ENCODE measurements at regions not wholly inside any gene's neighbourhood (a gene's known extent, or its start where the extent isn't known, plus 50 kb on each side); places are given as distances from the start of the nearest gene placed in this dataset.

DNA sequence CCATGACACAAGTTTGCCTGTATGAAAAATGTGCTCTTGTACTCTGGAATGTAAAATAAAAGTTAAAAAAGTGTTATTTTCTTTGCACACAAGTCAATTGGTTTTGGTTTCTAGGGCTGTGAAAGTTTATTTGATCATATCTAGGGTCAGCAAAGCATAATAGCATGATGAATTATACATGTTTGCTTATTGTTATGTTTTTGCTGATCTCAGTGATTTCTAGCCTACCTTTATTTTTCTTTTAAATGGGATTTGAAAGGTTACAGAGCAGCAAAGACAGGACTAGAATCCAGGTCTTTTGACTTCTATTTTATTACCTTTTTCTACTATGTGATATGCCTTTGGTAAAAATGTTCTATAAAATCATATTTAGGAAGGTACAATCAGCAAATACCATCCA is 481.0 kb downstream of the PRR32 start:
- TF ChIP-seq EP300 (conservative IDR thresholded peaks at IDR 0.05; ENCODE audit: poor library complexity, severe bottlenecking) (no peak), TAF1 (IDR thresholded peaks at IDR 0.05; ENCODE audit: low read depth) (no peak), RAD21 (conservative IDR thresholded peaks at IDR 0.05) (no peak), POLR2AphosphoS5 (IDR thresholded peaks at IDR 0.05) (no peak), REST (IDR thresholded peaks at IDR 0.05; ENCODE audit: borderline replicate concordance) (no peak), SMC3 (conservative IDR thresholded peaks at IDR 0.05; ENCODE audit: poor library complexity) (no peak), EZH2 (IDR thresholded peaks at IDR 0.05; ENCODE audit: borderline replicate concordance, insufficient read depth, low read length, poor library complexity, severe bottlenecking) (no peak), MXI1 (conservative IDR thresholded peaks at IDR 0.05; ENCODE audit: poor library complexity, severe bottlenecking) (no peak)
- TF ChIP-seq, protein P1, sequence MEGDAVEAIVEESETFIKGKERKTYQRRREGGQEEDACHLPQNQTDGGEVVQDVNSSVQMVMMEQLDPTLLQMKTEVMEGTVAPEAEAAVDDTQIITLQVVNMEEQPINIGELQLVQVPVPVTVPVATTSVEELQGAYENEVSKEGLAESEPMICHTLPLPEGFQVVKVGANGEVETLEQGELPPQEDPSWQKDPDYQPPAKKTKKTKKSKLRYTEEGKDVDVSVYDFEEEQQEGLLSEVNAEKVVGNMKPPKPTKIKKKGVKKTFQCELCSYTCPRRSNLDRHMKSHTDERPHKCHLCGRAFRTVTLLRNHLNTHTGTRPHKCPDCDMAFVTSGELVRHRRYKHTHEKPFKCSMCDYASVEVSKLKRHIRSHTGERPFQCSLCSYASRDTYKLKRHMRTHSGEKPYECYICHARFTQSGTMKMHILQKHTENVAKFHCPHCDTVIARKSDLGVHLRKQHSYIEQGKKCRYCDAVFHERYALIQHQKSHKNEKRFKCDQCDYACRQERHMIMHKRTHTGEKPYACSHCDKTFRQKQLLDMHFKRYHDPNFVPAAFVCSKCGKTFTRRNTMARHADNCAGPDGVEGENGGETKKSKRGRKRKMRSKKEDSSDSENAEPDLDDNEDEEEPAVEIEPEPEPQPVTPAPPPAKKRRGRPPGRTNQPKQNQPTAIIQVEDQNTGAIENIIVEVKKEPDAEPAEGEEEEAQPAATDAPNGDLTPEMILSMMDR (IDR thresholded peaks at IDR 0.05; ENCODE audit: poor library complexity, severe bottlenecking), result no peak
- Histone ChIP-seq H3K9me3 (ENCODE audit: low read length) (no peaks in the 10 kb centered on the region), H3K9me2 (ENCODE audit: insufficient read depth, low read length) (no peaks in the 10 kb centered on the region), H3K27ac (ENCODE audit: low read length) (no peak overlapping the region), H3F3A (ENCODE audit: insufficient read depth, low read length, poor library complexity, severe bottlenecking) (no peaks in the 10 kb centered on the region), H3K36me3 (ENCODE audit: insufficient read depth, low read length) (no peaks in the 10 kb centered on the region), H3K27me3 (ENCODE audit: insufficient read depth, low read depth, low read length) (no peaks in the 10 kb centered on the region), H3K9ac (ENCODE audit: low read length) (no peak overlapping the region), H2AFZ (ENCODE audit: low read depth, low read length) (no peak overlapping the region), H3K4me2 (ENCODE audit: low read length) (no peak overlapping the region), H3K4me3 (ENCODE audit: low read length) (no peak overlapping the region), H4K20me1 (ENCODE audit: insufficient read depth) (no peaks in the 10 kb centered on the region), H3K79me2 (replicated peaks; ENCODE audit: insufficient read depth, low read length) (no peaks in the 10 kb centered on the region)

DNA sequence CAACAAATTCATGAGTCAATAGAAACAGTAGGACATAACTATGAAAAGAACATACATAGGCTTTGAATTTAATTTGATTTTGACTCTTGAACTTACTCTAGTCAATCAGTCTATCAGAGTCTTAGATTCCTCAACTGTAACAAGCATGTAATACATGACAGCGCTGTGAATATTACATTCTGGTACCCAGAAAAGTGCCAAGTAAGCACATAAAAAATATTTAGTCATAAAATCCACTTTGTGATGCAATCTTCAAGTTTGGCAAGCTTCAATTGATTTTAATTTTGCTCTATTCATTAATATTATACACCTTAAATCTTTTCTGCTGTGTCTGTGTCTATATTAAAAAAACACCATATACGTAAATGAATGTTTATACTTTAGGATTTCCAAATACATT is 483.3 kb downstream of the PRR32 start:
- no peak overlapping the region for H3K27ac ChIP-seq (ENCODE audit: low read length)
- H3K79me2 ChIP-seq (replicated peaks; ENCODE audit: insufficient read depth, low read length), result no peaks in the 10 kb centered on the region
- no peak overlapping the region for H3K4me3 ChIP-seq (ENCODE audit: low read length)
- H3K9ac ChIP-seq (ENCODE audit: low read length), result no peak overlapping the region
- H3K9me2 ChIP-seq (ENCODE audit: insufficient read depth, low read length), result no peaks in the 10 kb centered on the region
- TF ChIP-seq SMC3 (conservative IDR thresholded peaks at IDR 0.05; ENCODE audit: poor library complexity), result no peak
- no peak for TF ChIP-seq EP300 (conservative IDR thresholded peaks at IDR 0.05; ENCODE audit: poor library complexity, severe bottlenecking)
- no peak for TF ChIP-seq TAF1 (IDR thresholded peaks at IDR 0.05; ENCODE audit: low read depth)
- TF ChIP-seq POLR2AphosphoS5 (IDR thresholded peaks at IDR 0.05), result no peak
- no peak for TF ChIP-seq MXI1 (conservative IDR thresholded peaks at IDR 0.05; ENCODE audit: poor library complexity, severe bottlenecking)
- no peak for TF ChIP-seq REST (IDR thresholded peaks at IDR 0.05; ENCODE audit: borderline replicate concordance)
- TF ChIP-seq, protein P1 (IDR thresholded peaks at IDR 0.05; ENCODE audit: poor library complexity, severe bottlenecking), result no peak
- TF ChIP-seq RAD21 (conservative IDR thresholded peaks at IDR 0.05), result no peak
- TF ChIP-seq EZH2 (IDR thresholded peaks at IDR 0.05; ENCODE audit: borderline replicate concordance, insufficient read depth, low read length, poor library complexity, severe bottlenecking), result no peak
- no peak overlapping the region for H3K4me2 ChIP-seq (ENCODE audit: low read length)
- H3K27me3 ChIP-seq (ENCODE audit: insufficient read depth, low read depth, low read length), result no peaks in the 10 kb centered on the region
- H3K36me3 ChIP-seq (ENCODE audit: insufficient read depth, low read length), result no peaks in the 10 kb centered on the region
- H3K9me3 ChIP-seq (ENCODE audit: low read length), result no peaks in the 10 kb centered on the region
- no peak overlapping the region for H2AFZ ChIP-seq (ENCODE audit: low read depth, low read length)
- H3F3A ChIP-seq (ENCODE audit: insufficient read depth, low read length, poor library complexity, severe bottlenecking), result no peaks in the 10 kb centered on the region
- no peaks in the 10 kb centered on the region for H4K20me1 ChIP-seq (ENCODE audit: insufficient read depth)

Measured in neural cell (in vitro differentiated cells).